ENCODE measurements at regions not wholly inside any gene's neighbourhood (a gene's known extent, or its start where the extent isn't known, plus 50 kb on each side); places are given as distances from the start of the nearest gene placed in this dataset.

- CTCF ChIA-PET = no interaction called here
Measured at GRCh38 chr1:184823080-184823479, 68.4 kb upstream of the EDEM3 start.

More at GRCh38 chr1:184823080-184823479, 68.4 kb upstream of the EDEM3 start:
- Histone ChIP-seq H3K9ac (ENCODE audit: low read length) (no peak overlapping the region), H3K27me3 (ENCODE audit: insufficient read depth, low read length) (no peaks in the 10 kb centered on the region), H3K79me2 (ENCODE audit: insufficient read depth, low read length) (no peaks in the 10 kb centered on the region), H3K4me3 (replicated peaks in 1 of 2; ENCODE audit: low read depth in 1 of 2, low read length in 2 of 2) (no peak overlapping the region), H4K20me1 (ENCODE audit: insufficient read depth) (no peaks in the 10 kb centered on the region), H3K9me2 (ENCODE audit: insufficient read depth) (no peaks in the 10 kb centered on the region), H3K4me2 (ENCODE audit: low read length) (no peak overlapping the region), H2AFZ (ENCODE audit: low read depth, low read length, poor library complexity, severe bottlenecking) (no peak overlapping the region), H3K27ac (ENCODE audit: low read depth, low read length) (no peak overlapping the region), H3K4me1 (ENCODE audit: control insufficient read depth in 1 of 2, insufficient read depth in 2 of 2, low read length in 2 of 2) (peaks cover 5 to 7% of the 10 kb centered on the region in 2 experiments), H3K9me3 (ENCODE audit: control insufficient read depth in 1 of 2, insufficient read depth in 1 of 2, low read depth in 1 of 2, low read length in 2 of 2) (no peaks in the 10 kb centered on the region), H3K36me3 (ENCODE audit: control insufficient read depth in 1 of 2, insufficient read depth in 2 of 2, low read length in 2 of 2) (no peaks in the 10 kb centered on the region)
- TF ChIP-seq, protein P1, sequence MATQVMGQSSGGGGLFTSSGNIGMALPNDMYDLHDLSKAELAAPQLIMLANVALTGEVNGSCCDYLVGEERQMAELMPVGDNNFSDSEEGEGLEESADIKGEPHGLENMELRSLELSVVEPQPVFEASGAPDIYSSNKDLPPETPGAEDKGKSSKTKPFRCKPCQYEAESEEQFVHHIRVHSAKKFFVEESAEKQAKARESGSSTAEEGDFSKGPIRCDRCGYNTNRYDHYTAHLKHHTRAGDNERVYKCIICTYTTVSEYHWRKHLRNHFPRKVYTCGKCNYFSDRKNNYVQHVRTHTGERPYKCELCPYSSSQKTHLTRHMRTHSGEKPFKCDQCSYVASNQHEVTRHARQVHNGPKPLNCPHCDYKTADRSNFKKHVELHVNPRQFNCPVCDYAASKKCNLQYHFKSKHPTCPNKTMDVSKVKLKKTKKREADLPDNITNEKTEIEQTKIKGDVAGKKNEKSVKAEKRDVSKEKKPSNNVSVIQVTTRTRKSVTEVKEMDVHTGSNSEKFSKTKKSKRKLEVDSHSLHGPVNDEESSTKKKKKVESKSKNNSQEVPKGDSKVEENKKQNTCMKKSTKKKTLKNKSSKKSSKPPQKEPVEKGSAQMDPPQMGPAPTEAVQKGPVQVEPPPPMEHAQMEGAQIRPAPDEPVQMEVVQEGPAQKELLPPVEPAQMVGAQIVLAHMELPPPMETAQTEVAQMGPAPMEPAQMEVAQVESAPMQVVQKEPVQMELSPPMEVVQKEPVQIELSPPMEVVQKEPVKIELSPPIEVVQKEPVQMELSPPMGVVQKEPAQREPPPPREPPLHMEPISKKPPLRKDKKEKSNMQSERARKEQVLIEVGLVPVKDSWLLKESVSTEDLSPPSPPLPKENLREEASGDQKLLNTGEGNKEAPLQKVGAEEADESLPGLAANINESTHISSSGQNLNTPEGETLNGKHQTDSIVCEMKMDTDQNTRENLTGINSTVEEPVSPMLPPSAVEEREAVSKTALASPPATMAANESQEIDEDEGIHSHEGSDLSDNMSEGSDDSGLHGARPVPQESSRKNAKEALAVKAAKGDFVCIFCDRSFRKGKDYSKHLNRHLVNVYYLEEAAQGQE (IDR thresholded peaks at IDR 0.05; ENCODE audit: low read depth) = no peak
- TF ChIP-seq EZH2 (IDR thresholded peaks at IDR 0.05) = no peak
- TF ChIP-seq EZH2phosphoT487 (IDR thresholded peaks at IDR 0.05; ENCODE audit: borderline replicate concordance) = no peak
- TF ChIP-seq ZNF274 (IDR thresholded peaks at IDR 0.05; ENCODE audit: low read depth, low read length) = no peak
- no peak for TF ChIP-seq TCF7L2 (IDR thresholded peaks at IDR 0.05; ENCODE audit: borderline replicate concordance, extremely low read depth, insufficient read depth, insufficient read length)
- no peak for TF ChIP-seq RAD21 (IDR thresholded peaks at IDR 0.05; ENCODE audit: low read depth)
- TF ChIP-seq, protein P2, sequence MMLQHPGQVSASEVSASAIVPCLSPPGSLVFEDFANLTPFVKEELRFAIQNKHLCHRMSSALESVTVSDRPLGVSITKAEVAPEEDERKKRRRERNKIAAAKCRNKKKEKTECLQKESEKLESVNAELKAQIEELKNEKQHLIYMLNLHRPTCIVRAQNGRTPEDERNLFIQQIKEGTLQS (IDR thresholded peaks at IDR 0.05) = no peak
- TF ChIP-seq CBX3 (IDR thresholded peaks at IDR 0.05; ENCODE audit: low read depth) = no peak
- no peak for TF ChIP-seq ZFX (IDR thresholded peaks at IDR 0.05)
- no peak for TF ChIP-seq SIN3A (IDR thresholded peaks at IDR 0.05; ENCODE audit: low read depth)
- TF ChIP-seq POLR2AphosphoS5 (IDR thresholded peaks at IDR 0.05; ENCODE audit: low read depth, low read length) = no peak
- TF ChIP-seq ELF1 (IDR thresholded peaks at IDR 0.05; ENCODE audit: borderline replicate concordance, low read depth) = no peak
- TF ChIP-seq POLR2A (IDR thresholded peaks at IDR 0.05; ENCODE audit: borderline replicate concordance, extremely low read depth, insufficient read depth, insufficient read length) = no peak
- no peak for TF ChIP-seq FOSL1 (IDR thresholded peaks at IDR 0.05; ENCODE audit: low read depth)
- TF ChIP-seq SP1 (IDR thresholded peaks at IDR 0.05; ENCODE audit: low read depth) = no peak
- TF ChIP-seq, protein P3, sequence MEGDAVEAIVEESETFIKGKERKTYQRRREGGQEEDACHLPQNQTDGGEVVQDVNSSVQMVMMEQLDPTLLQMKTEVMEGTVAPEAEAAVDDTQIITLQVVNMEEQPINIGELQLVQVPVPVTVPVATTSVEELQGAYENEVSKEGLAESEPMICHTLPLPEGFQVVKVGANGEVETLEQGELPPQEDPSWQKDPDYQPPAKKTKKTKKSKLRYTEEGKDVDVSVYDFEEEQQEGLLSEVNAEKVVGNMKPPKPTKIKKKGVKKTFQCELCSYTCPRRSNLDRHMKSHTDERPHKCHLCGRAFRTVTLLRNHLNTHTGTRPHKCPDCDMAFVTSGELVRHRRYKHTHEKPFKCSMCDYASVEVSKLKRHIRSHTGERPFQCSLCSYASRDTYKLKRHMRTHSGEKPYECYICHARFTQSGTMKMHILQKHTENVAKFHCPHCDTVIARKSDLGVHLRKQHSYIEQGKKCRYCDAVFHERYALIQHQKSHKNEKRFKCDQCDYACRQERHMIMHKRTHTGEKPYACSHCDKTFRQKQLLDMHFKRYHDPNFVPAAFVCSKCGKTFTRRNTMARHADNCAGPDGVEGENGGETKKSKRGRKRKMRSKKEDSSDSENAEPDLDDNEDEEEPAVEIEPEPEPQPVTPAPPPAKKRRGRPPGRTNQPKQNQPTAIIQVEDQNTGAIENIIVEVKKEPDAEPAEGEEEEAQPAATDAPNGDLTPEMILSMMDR (IDR thresholded peaks at IDR 0.05 in 2 of 3, conservative IDR thresholded peaks at IDR 0.05 in 1 of 3; ENCODE audit: borderline replicate concordance in 1 of 3, insufficient read depth in 1 of 3, low read depth in 2 of 3, low read length in 2 of 3) = no peak
- no TSS peak for BruUV-seq (replicated peaks)
- ATAC-seq (no peak), DNase-seq (ENCODE audit: low read depth, low spot score) (no peak)
- ChIA-PET RAD21 (ENCODE audit: low non-redundant PET in 1 of 2, low total read pairs in 2 of 2, uncharacterized antibody in 2 of 2, unreplicated experiment in 2 of 2) (no interaction called here), POLR2A (no interaction called here)
- intact Hi-C loops (cut with micrococcal nuclease) = no loop called here
